KBM-7 (cell line): ENCODE measurements at regions not wholly inside any gene's neighbourhood (a gene's known extent, or its start where the extent isn't known, plus 50 kb on each side); places are given as distances from the start of the nearest gene placed in this dataset.
"Not testable (repeated sequence)": the region's sequence is repeated elsewhere in the genome, so short reads cannot be mapped to it uniquely, and the experiment has no call there.

Source experiments
- DNase-seq: peaks from one replicate; pipeline ENCODE4 v3.0.0-alpha.2; 2015
- in situ Hi-C: fragments of 300-500 bp; cut with MboI; formaldehyde crosslinking; loops from 2 replicates; pipeline ENCODE4 v1.14.3; 2020; ENCODE audit warnings: low sequenced_read_pairs, low pct_unique_long_range_greater_than_20kb, mixed read lengths

DNA sequence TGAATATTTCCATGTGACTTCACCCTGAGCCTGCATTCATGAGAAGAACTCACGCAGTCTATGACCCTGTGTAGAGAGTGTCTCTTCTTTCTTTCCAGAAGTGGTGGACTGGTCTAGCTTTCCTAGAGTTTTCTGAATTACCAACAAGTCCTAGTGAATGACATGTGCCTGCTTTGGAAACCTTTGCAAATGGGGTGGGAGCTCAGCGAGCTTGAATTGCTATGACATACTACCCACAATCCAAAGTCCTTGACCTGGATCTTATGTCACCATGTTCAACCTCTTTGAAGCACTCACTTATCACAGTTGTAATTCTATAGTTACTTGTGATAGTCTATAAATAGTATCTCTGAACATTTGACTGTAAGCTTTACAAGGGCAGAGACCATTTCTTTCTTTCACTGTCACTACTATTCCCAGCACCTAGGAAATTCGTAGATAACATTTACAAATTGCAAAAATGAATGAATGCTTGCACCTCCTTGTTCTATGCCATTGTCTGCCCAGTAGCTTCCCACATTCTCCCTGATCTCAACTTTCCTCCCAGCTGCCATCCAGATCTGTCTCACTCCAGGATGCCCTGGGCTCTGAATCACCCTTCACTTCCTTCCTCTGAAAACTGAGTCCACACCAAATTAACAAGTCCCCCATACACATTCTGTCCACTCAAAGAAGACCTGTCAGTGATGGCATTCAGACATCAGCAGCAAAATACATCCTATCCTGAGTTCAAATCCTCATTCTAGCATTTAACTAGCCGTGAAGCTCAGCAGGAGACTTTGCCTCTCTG, 201.9 kb upstream of the SESN3 start:
- in situ Hi-C loops, result no loop called here
- DNase-seq, result no peak

DNA sequence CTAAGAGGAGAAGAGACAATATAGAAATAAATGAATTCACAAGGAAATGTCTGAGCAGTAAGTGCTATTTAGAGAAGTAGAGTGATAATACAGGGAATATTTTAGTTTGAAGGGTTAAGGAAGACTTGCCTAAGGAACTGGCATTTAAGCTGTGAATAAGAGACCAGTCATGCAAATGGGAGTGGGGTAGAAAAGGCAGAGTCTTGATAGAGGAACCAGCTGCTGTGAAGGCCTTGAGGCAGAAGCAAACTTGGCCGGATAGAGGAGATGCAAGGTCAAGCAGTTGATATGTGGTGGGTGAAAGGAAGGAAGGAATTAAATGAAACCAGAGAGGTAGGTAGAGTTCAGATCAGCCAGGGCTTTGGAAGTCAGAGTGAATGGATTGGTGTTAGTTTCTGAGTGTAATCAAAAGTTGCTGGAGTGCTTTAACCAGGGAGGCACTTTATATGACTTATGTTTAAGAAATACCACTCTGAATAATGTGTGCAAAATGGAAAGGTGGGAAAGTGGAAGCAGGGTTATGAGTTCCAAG, 198.4 kb upstream of the SESN3 start:
- in situ Hi-C loops, result no loop called here
- no peak for DNase-seq

- DNase-seq, result no peak
- in situ Hi-C loops, result no loop called here
Observed at GRCh38 chr11:95426823-95427462, 195.9 kb upstream of the SESN3 start.

DNA sequence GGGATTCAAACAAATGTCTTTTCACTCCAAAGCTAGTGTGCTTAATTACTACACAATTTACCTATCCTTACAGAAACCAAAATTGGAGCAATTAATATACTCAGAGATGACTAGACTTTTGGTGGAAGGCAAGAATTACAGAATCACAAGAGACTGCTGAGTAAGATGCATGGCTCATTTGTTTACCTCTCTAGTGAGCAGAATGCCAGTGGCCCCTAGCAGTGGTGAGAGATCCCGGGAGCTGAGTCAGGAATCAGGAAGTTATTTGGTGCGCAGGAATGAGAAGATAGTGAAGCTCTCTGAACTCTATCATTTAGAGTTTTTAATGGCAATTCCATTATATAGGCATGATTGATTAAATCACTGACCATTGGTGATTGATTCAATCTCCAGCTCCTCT, 188.9 kb upstream of the SESN3 start:
- no peak for DNase-seq
- in situ Hi-C loops, result no loop called here

- no peak for DNase-seq
- in situ Hi-C loops, result no loop called here
Observed at GRCh38 chr11:95418916-95419315, 187.9 kb upstream of the SESN3 start.

GRCh38 chr11:95417832-95418231, 186.8 kb upstream of the SESN3 start:
- no peak for DNase-seq
- in situ Hi-C loops, result no loop called here

- no peak for DNase-seq
- in situ Hi-C loops, result no loop called here
Observed at GRCh38 chr11:95415837-95416304, 184.9 kb upstream of the SESN3 start.

DNA sequence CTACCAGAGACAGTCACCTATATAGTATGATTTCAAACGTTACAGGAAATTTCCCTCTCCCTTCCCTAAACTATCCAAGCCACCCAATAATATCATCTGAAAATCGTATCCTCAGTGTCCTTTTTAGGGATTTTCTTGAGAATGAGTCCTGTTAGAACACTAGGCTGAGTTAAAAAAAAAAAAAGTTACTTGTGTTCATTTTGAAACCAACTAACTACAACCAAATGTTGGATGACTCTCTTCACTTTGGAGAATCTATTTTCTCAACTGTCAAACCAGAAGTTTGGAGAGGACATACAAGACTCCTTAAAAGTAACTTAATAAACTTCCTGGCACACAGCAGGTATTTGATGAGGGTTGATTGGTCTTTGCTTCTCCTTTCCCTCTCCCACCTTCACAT, 183.2 kb upstream of the SESN3 start:
- in situ Hi-C loops, result no loop called here
- no peak for DNase-seq

GRCh38 chr11:95413761-95414160, 182.8 kb upstream of the SESN3 start:
- in situ Hi-C loops, result no loop called here
- no peak for DNase-seq

GRCh38 chr11:95413021-95413420, 182.0 kb upstream of the SESN3 start:
- no peak for DNase-seq
- in situ Hi-C loops, result no loop called here

GRCh38 chr11:95412074-95412473, 181.1 kb upstream of the SESN3 start:
- DNase-seq, result no peak
- in situ Hi-C loops, result no loop called here

DNA sequence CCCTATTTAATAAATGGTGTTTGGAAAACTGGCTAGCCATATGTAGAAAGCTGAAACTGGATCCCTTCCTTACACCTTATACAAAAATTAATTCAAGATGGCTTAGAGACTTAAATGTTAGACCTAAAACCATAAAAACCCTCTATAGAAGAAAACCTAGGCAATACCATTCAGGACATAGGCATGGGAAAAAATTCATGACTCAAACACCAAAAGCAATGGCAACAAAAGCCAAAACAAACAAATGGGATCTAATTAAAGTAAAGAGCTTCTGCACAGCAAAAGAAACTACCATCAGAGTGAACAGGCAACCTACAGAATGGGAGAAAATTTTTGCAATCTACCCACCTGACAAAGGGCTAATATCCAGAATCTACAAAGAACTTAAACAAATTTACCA, 179.7 kb upstream of the SESN3 start:
- in situ Hi-C loops, result not testable (repeated sequence)

GRCh38 chr11:95406271-95406670, 175.3 kb upstream of the SESN3 start:
- DNase-seq, result no peak
- in situ Hi-C loops, result no loop called here

More for the DNA sequence above, 179.7 kb upstream of the SESN3 start:
- not testable (repeated sequence) for DNase-seq

GRCh38 chr11:95404370-95404769, 173.4 kb upstream of the SESN3 start:
- DNase-seq, result no peak
- in situ Hi-C loops, result no loop called here

- in situ Hi-C loops, result no loop called here
- DNase-seq, result no peak
Observed at GRCh38 chr11:95398437-95399112, 167.6 kb upstream of the SESN3 start.

DNA sequence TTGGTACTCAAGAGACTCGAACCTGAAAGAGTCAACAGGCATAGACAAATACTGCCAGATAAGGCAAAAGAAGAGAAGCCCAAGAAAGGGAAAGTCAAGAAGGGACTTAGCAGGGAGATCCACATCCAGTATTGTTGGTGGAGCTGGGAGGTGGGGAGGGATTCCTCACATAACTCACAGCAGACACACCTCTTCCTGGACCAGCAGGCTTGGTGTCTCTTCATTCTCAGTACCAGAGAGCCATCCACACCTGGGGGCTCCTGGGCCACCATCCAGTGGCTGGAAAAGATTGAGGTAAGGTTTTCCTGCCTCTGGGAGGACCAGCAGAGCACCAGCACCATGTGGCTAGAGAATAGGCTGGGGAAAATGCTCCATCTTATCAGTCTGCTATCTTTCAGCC, 161.6 kb upstream of the SESN3 start:
- in situ Hi-C loops, result no loop called here

DNA sequence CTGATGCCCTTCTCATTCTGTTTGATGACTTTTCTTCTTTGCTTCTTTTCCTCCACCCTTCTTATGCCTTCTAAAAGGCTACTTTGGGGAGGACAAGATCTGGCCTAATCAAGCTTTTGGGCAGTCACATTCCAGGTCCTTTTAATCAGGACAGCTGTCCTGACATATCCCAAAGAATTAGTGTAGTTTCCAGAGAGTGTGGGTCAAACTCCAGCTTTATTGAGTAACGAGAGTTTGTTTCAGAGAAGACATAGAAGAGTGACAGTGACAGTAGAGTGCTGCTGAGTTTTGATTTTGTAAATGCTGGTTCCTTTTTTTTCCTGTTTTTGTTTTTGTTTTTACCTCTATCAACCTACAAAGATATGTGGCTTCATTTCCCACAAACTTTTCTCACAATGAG, 158.4 kb upstream of the SESN3 start:
- no peak for DNase-seq
- in situ Hi-C loops, result no loop called here

More for the DNA sequence above, 161.6 kb upstream of the SESN3 start:
- DNase-seq, result no peak

DNA sequence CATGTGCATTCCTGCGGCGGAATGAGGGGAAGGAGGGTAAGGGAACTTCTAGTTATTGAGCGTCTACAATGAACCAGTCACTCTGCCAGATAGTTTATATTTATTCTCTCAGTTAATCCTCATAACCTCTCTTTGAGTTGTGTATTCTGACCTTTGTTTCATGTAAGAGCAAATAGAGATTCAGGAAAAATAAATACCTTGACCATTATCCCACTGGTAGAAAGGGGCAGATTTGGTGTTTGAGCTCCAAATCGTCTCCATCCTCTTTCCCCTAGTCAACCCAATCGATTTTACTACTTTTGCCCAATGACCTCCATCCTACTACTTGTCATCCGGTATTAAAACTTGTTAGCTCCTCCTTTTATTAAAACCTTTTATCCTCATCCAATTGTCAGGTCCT, 157.1 kb upstream of the SESN3 start:
- in situ Hi-C loops, result no loop called here
- DNase-seq, result no peak

DNA sequence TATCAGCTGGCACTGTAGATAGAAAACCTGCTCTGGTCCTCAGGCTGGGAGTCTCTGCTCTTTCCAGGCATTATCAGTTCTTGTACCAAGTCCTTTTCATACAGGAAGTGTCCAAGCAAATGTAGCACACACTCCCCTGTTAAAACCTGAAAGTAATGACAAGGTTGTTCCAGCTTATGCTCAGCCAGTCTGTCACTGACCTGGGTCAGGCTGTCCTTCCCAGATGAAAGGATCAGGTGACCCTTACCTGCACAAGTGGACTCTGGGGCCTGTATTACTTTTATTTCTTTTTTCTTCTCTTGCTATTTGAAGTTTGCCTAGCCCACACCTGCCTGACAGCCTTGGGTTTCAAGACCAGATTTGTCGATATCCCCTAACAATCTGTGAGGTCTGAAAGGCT, 156.3 kb upstream of the SESN3 start:
- no peak for DNase-seq
- in situ Hi-C loops, result no loop called here

GRCh38 chr11:95385577-95385976, 154.6 kb upstream of the SESN3 start:
- in situ Hi-C loops, result no loop called here
- no peak for DNase-seq
